ENCODE measurements at regions not wholly inside any gene's neighbourhood (a gene's known extent, or its start where the extent isn't known, plus 50 kb on each side); places are given as distances from the start of the nearest gene placed in this dataset.

DNA sequence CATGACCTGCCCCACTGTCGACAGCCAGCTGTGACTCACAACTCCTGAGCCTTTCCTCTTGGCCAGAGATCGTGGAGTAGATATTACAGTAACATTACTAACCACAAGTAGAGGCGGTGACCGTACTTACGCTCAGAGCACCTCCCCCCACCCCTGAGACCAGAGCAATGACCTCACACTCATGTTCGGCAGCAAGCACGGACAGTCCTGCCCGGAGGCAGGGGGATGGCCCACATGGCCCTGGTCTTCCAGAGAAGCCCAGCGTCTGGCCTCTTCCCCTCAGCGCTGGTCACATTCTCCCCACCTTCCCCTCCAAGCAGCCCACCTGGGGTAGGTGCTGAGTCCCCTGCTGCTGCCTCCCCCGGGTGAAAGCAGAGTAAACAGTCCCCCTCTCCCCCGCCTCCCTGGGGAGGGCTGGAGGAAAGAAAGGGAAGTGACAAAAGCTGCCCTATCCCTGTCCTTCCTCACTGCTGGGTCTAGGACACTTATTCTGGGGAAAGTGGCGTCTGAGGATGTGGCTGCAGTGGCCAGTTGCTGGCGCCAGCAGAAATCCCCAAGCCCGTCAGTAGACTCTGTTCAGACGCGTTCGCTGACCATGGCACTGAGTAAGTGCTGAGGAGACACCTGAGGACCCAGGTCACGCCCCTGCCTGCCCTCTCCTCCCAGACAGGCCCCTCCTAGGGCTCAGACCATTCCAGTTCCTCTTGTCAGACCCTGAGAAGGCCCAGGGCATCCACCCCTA lies 68.5 kb downstream of the MRPL14 start (continued):
- TF ChIP-seq MYC (IDR thresholded peaks at IDR 0.05; ENCODE audit: low read depth, low read length) (no peak; the same call in 1 of the 2 replicates), MYC (CRISPR knock-in tag; IDR thresholded peaks at IDR 0.05; ENCODE audit: borderline replicate concordance, low read depth) (peak; percentile 90; the same call in 1 of the 2 replicates), FOS (IDR thresholded peaks at IDR 0.05; ENCODE audit: extremely low read depth, insufficient read length) (peak; percentile 80), MYBL2 (IDR thresholded peaks at IDR 0.05; ENCODE audit: low read depth) (no peak; the same call in 1 of the 2 replicates), MYBL2 (CRISPR knock-in tag; IDR thresholded peaks at IDR 0.05; ENCODE audit: borderline replicate concordance) (no peak), ZKSCAN1 (IDR thresholded peaks at IDR 0.05; ENCODE audit: low read depth, low read length) (peak; percentile 74), TGIF2 (CRISPR knock-in tag; IDR thresholded peaks at IDR 0.05) (no peak), TAF1 (IDR thresholded peaks at IDR 0.05; ENCODE audit: control insufficient read depth, extremely low read depth, insufficient read depth, low read length, severe bottlenecking) (peak; percentile 93), CBFA2T2 (conservative IDR thresholded peaks at IDR 0.05) (no peak), NCOA2 (IDR thresholded peaks at IDR 0.05; ENCODE audit: partially characterized antibody in 2 of 2) (no peak), ZC3H4 (CRISPR knock-in tag; IDR thresholded peaks at IDR 0.05; ENCODE audit: borderline replicate concordance) (no peak), NFYB (IDR thresholded peaks at IDR 0.05; ENCODE audit: extremely low read depth, insufficient read length) (no peak), ZNF124 (CRISPR knock-in tag; IDR thresholded peaks at IDR 0.05) (no peak), DNMT1 (IDR thresholded peaks at IDR 0.05) (no peak), FOXK1 (CRISPR knock-in tag; IDR thresholded peaks at IDR 0.05; ENCODE audit: borderline replicate concordance) (no peak), FOXP1 (CRISPR knock-in tag; IDR thresholded peaks at IDR 0.05) (no peak), ZSCAN29 (IDR thresholded peaks at IDR 0.05) (no peak), ATF1 (CRISPR knock-in tag; IDR thresholded peaks at IDR 0.05) (no peak; the same call in 1 of the 2 replicates), ATF1 (tag; IDR thresholded peaks at IDR 0.05) (peak; percentile 98)
- TF ChIP-seq, protein P1, sequence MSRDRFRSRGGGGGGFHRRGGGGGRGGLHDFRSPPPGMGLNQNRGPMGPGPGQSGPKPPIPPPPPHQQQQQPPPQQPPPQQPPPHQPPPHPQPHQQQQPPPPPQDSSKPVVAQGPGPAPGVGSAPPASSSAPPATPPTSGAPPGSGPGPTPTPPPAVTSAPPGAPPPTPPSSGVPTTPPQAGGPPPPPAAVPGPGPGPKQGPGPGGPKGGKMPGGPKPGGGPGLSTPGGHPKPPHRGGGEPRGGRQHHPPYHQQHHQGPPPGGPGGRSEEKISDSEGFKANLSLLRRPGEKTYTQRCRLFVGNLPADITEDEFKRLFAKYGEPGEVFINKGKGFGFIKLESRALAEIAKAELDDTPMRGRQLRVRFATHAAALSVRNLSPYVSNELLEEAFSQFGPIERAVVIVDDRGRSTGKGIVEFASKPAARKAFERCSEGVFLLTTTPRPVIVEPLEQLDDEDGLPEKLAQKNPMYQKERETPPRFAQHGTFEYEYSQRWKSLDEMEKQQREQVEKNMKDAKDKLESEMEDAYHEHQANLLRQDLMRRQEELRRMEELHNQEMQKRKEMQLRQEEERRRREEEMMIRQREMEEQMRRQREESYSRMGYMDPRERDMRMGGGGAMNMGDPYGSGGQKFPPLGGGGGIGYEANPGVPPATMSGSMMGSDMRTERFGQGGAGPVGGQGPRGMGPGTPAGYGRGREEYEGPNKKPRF (IDR thresholded peaks at IDR 0.05; ENCODE audit: low read depth, low read length), result no peak
- TF ChIP-seq, protein P2, sequence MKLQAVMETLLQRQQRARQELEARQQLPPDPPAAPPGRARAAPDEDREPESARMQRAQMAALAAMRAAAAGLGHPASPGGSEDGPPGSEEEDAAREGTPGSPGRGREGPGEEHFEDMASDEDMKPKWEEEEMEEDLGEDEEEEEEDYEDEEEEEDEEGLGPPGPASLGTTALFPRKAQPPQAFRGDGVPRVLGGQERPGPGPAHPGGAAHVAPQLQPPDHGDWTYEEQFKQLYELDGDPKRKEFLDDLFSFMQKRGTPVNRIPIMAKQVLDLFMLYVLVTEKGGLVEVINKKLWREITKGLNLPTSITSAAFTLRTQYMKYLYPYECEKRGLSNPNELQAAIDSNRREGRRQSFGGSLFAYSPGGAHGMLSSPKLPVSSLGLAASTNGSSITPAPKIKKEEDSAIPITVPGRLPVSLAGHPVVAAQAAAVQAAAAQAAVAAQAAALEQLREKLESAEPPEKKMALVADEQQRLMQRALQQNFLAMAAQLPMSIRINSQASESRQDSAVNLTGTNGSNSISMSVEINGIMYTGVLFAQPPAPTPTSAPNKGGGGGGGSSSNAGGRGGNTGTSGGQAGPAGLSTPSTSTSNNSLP (IDR thresholded peaks at IDR 0.05; ENCODE audit: borderline replicate concordance, low read depth, low read length), result peak; percentile 68; the same call in 1 of the 2 replicates
- TF ChIP-seq, protein P3, sequence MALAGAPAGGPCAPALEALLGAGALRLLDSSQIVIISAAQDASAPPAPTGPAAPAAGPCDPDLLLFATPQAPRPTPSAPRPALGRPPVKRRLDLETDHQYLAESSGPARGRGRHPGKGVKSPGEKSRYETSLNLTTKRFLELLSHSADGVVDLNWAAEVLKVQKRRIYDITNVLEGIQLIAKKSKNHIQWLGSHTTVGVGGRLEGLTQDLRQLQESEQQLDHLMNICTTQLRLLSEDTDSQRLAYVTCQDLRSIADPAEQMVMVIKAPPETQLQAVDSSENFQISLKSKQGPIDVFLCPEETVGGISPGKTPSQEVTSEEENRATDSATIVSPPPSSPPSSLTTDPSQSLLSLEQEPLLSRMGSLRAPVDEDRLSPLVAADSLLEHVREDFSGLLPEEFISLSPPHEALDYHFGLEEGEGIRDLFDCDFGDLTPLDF (CRISPR knock-in tag; IDR thresholded peaks at IDR 0.05), result no peak; the same call in none of the 2 replicates
- TF ChIP-seq, protein P4, sequence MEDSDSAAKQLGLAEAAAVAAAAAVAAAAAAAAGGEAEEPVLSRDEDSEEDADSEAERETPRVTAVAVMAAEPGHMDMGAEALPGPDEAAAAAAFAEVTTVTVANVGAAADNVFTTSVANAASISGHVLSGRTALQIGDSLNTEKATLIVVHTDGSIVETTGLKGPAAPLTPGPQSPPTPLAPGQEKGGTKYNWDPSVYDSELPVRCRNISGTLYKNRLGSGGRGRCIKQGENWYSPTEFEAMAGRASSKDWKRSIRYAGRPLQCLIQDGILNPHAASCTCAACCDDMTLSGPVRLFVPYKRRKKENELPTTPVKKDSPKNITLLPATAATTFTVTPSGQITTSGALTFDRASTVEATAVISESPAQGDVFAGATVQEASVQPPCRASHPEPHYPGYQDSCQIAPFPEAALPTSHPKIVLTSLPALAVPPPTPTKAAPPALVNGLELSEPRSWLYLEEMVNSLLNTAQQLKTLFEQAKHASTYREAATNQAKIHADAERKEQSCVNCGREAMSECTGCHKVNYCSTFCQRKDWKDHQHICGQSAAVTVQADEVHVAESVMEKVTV (CRISPR knock-in tag; IDR thresholded peaks at IDR 0.05), result peak; percentile 24

Data from K562 (cell line).